ENCODE measurements at regions not wholly inside any gene's neighbourhood (a gene's known extent, or its start where the extent isn't known, plus 50 kb on each side); places are given as distances from the start of the nearest gene placed in this dataset.

DNA sequence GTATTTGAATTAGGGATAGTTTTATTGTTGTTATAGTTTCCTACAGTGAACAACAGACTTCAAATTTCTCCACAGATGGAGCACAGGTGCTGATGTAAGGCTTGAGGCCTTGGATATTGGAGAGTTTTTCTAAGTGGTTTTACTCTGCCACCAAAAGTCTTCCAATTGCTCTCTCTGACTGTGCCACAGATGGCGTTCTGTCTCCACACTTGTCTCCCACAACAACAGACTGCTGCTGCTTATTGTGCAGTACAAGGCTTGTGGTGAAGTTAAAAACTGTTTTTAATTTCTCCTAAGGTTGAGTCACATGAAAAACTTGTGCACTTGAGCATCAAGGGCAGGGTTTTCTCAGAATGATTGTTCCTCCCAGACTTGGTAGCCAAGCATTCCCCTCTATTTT lies 460.9 kb upstream of the KHDRBS2 start:
- no peak for TF ChIP-seq CTCF (IDR thresholded peaks at IDR 0.05; ENCODE audit: borderline replicate concordance, extremely low read depth, low read length, poor library complexity, severe bottlenecking)
- TF ChIP-seq EZH2 (IDR thresholded peaks at IDR 0.05; ENCODE audit: borderline replicate concordance, low read depth, low read length, severe bottlenecking) = no peak

Data from DND-41 (cell line).